GM18508 (cell line): ENCODE measurements at regions not wholly inside any gene's neighbourhood (a gene's known extent, or its start where the extent isn't known, plus 50 kb on each side); places are given as distances from the start of the nearest gene placed in this dataset.

Source experiments
- ATAC-seq: cut with Tn5 transposase; IDR thresholded peaks from one replicate; pipeline ENCODE4 v1.9.1; 2021; ENCODE audit warnings: moderate number of reproducible peaks; ENCODE audit not compliant: insufficient read depth, unreplicated experiment

- no peak for ATAC-seq
Measured at GRCh38 chr3:459311-459670, 262.7 kb downstream of the CHL1 start.

- ATAC-seq = no peak
Measured at GRCh38 chr3:461006-461405, 264.4 kb downstream of the CHL1 start.

GRCh38 chr3:462851-463250, 266.3 kb downstream of the CHL1 start:
- no peak for ATAC-seq

- peak; percentile 92 for ATAC-seq
Measured at GRCh38 chr3:463252-464192, 267.0 kb downstream of the CHL1 start.

- no peak for ATAC-seq
Measured at GRCh38 chr3:464255-464654, 267.7 kb downstream of the CHL1 start.

GRCh38 chr3:468172-468571, 271.6 kb downstream of the CHL1 start:
- ATAC-seq = no peak

- no peak for ATAC-seq
Measured at GRCh38 chr3:473033-473800, 276.7 kb downstream of the CHL1 start.

- no peak for ATAC-seq
Measured at GRCh38 chr3:474828-475227, 278.3 kb downstream of the CHL1 start.

GRCh38 chr3:480070-480469, 283.5 kb downstream of the CHL1 start:
- ATAC-seq = no peak

GRCh38 chr3:481111-481510, 284.5 kb downstream of the CHL1 start:
- ATAC-seq = no peak

GRCh38 chr3:481680-482079, 285.1 kb downstream of the CHL1 start:
- ATAC-seq = no peak

- ATAC-seq = no peak
Measured at GRCh38 chr3:482479-482878, 285.9 kb downstream of the CHL1 start.

- no peak for ATAC-seq
Measured at GRCh38 chr3:484341-484740, 287.8 kb downstream of the CHL1 start.

GRCh38 chr3:487614-488013, 291.1 kb downstream of the CHL1 start:
- no peak for ATAC-seq

GRCh38 chr3:492586-493316, 296.2 kb downstream of the CHL1 start:
- no peak for ATAC-seq

GRCh38 chr3:494190-494589, 297.6 kb downstream of the CHL1 start:
- ATAC-seq = no peak

GRCh38 chr3:498487-498886, 301.9 kb downstream of the CHL1 start:
- no peak for ATAC-seq

- ATAC-seq = no peak
Measured at GRCh38 chr3:499001-499761, 302.6 kb downstream of the CHL1 start.

- ATAC-seq = no peak
Measured at GRCh38 chr3:502486-502885, 305.9 kb downstream of the CHL1 start.

GRCh38 chr3:513301-513700, 316.7 kb downstream of the CHL1 start:
- no peak for ATAC-seq
